Endothelial cell of umbilical vein (primary cell): ENCODE measurements at regions not wholly inside any gene's neighbourhood (a gene's known extent, or its start where the extent isn't known, plus 50 kb on each side); places are given as distances from the start of the nearest gene placed in this dataset.

Experiments used
- BruUV-seq: library from RNA; stranded (reverse); fragments of 400-500 nt; replicated peaks from 2 replicates; lab custom pipeline; 2021; lab: Mats Ljungman, UMichigan
- CTCF ChIA-PET: fragments of 300-600, 350-600 bp; sonication (Branson Sonifier 250); formaldehyde crosslinking; loops from one replicate; lab custom pipeline; 2021; ENCODE audit warnings: antibody characterized with exemption, inconsistent platforms; lab: Charles Lee
- POLR2A ChIA-PET: fragments of 300-600, 350-600 bp; sonication (Branson Sonifier 250); formaldehyde crosslinking; loops from one replicate; lab custom pipeline; 2021; ENCODE audit warnings: antibody characterized with exemption, inconsistent platforms; lab: Charles Lee
- DNase-seq: peaks from one replicate; pipeline ENCODE4 v3.0.0-alpha.2; 2011; ENCODE audit warnings: low read depth, low spot score
- FAIRE-seq: peaks from 2 replicates; lab custom pipeline; 2011; peaks lifted over from hg19 to GRCh38; lab: Jason Lieb, UNC
- H2AFZ ChIP-seq: 2 replicates; pipeline ENCODE4 v1.6.0; 2012; ENCODE audit warnings: low read depth, low read length, control low read depth, inconsistent platforms
- H3K27ac ChIP-seq: 2 replicates; pipeline ENCODE4 v1.5.1; 2011; ENCODE audit warnings: low read depth, mild to moderate bottlenecking, control low read depth, low read length, moderate library complexity; ENCODE audit not compliant: insufficient read depth
- H3K27me3 ChIP-seq, 2 experiments: 2 replicates each; pipeline versions ENCODE4 v1.6.0 to v1.6.1; 2011; ENCODE audit warnings: low read length in 2 of 2, mixed read lengths in 1 of 2; ENCODE audit not compliant: control insufficient read depth in 2 of 2, insufficient read depth in 2 of 2
- H3K36me3 ChIP-seq, 2 experiments: 2 replicates in 1 of 2; 3 replicates in 1 of 2; pipeline ENCODE4 v1.5.1; 2011; ENCODE audit warnings: low read length in 2 of 2, mild to moderate bottlenecking in 1 of 2, moderate library complexity in 1 of 2; ENCODE audit not compliant: control insufficient read depth in 2 of 2, insufficient read depth in 2 of 2; ENCODE audit errors: extremely low read depth in 1 of 2
- H3K4me1 ChIP-seq: 3 replicates; pipeline ENCODE4 v1.5.1; 2011; ENCODE audit warnings: mild to moderate bottlenecking, low read length; ENCODE audit not compliant: control insufficient read depth, insufficient read depth; ENCODE audit errors: extremely low read depth
- H3K4me2 ChIP-seq: 2 replicates; pipeline ENCODE4 v1.6.1; 2011; ENCODE audit warnings: low read length, control low read depth, mixed read lengths; ENCODE audit not compliant: insufficient read depth
- H3K4me3 ChIP-seq, 3 experiments: fragments of 200-600 bp in 1 of 3; sonication (generic), shearing (Covaris generic) in 1 of 3; replicated peaks in 1 of 3; 2 replicates each; pipeline ENCODE4 v1.5.1; 2011 to 2016; ENCODE audit warnings: control low read depth in 3 of 3, low read length in 3 of 3, mild to moderate bottlenecking in 2 of 3, inconsistent platforms in 1 of 3, low read depth in 1 of 3, moderate library complexity in 1 of 3; ENCODE audit not compliant: insufficient read depth in 1 of 3
- H3K79me2 ChIP-seq: 2 replicates; pipeline ENCODE4 v1.6.0; 2012; ENCODE audit warnings: low read length, inconsistent platforms; ENCODE audit not compliant: control insufficient read depth, insufficient read depth
- H3K9ac ChIP-seq: replicated peaks from 2 replicates; pipeline ENCODE3; 2011; ENCODE audit warnings: low read length, control low read depth; ENCODE audit not compliant: insufficient read depth; ENCODE audit errors: extremely low read depth
- H3K9me1 ChIP-seq: replicated peaks from 3 replicates; pipeline ENCODE4 v1.6.0; 2011; ENCODE audit warnings: mild to moderate bottlenecking, low read length; ENCODE audit not compliant: control insufficient read depth, insufficient read depth; ENCODE audit errors: extremely low read depth
- H3K9me3 ChIP-seq: replicated peaks from 2 replicates; pipeline ENCODE4 v1.5.1; 2012; ENCODE audit warnings: low read length, inconsistent platforms; ENCODE audit not compliant: control insufficient read depth, insufficient read depth
- H4K20me1 ChIP-seq: replicated peaks from 2 replicates; pipeline ENCODE3; 2011; ENCODE audit warnings: mild to moderate bottlenecking, low read length; ENCODE audit not compliant: control insufficient read depth, insufficient read depth; ENCODE audit errors: extremely low read depth
- EZH2 ChIP-seq: IDR thresholded peaks from 2 replicates; pipeline ENCODE4 v1.6.1; 2012; ENCODE audit warnings: borderline replicate concordance, low read depth, mild to moderate bottlenecking, moderate library complexity, low read length, inconsistent platforms; ENCODE audit not compliant: severe bottlenecking
- FOS ChIP-seq: IDR thresholded peaks from 2 replicates; pipeline ENCODE4 v1.6.1; 2011; ENCODE audit warnings: mild to moderate bottlenecking, low read length, moderate library complexity, borderline replicate concordance; ENCODE audit not compliant: insufficient read depth
- GATA2 ChIP-seq: IDR thresholded peaks from 2 replicates; pipeline ENCODE4 v1.7.0; 2011; ENCODE audit warnings: low read depth, mild to moderate bottlenecking, moderate library complexity, mixed read lengths, low read length; ENCODE audit not compliant: insufficient read length, insufficient read depth
- JUN ChIP-seq: IDR thresholded peaks from 2 replicates; pipeline ENCODE4 v1.6.1; 2011; ENCODE audit warnings: borderline replicate concordance, low read depth; ENCODE audit not compliant: insufficient read length, insufficient read depth
- MYC ChIP-seq: IDR thresholded peaks from one replicate; pipeline ENCODE4 v1.6.1; 2011; ENCODE audit warnings: mild to moderate bottlenecking, low read depth, low read length
- POLR2A ChIP-seq: IDR thresholded peaks from 2 replicates; pipeline ENCODE4 v1.6.1; 2012; ENCODE audit warnings: low read depth, mild to moderate bottlenecking, control low read depth, low read length
- POLR2AphosphoS5 ChIP-seq: IDR thresholded peaks from 2 replicates; pipeline ENCODE4 v1.6.1; 2012; ENCODE audit warnings: low read depth, mild to moderate bottlenecking, control low read depth, low read length, moderate library complexity; ENCODE audit not compliant: insufficient read depth
- dilution Hi-C: fragments of 300-500 bp; cut with MboI; formaldehyde crosslinking; loops from one replicate; pipeline ENCODE4 v1.15.0; 2019; ENCODE audit warnings: low sequenced_read_pairs; ENCODE audit not compliant: extremely low pct_ligation_motif_present
- intact Hi-C: fragments of 100-400 bp; cut with micrococcal nuclease; formaldehyde crosslinking; loops from one replicate; pipeline ENCODE4 v1.10.0; 2022
- TF ChIP-seq, protein P1 (sequence below), 2 donors: IDR thresholded peaks; 1 replicate in 1 of 2; 2 replicates in 1 of 2; pipeline ENCODE4 v1.5.1; 2011; ENCODE audit warnings: low read length in 2 of 2, mild to moderate bottlenecking in 2 of 2, moderate library complexity in 2 of 2, control low read depth in 1 of 2, inconsistent platforms in 1 of 2, low read depth in 1 of 2; ENCODE audit not compliant: insufficient read depth in 1 of 2; ENCODE audit errors: extremely low read depth in 1 of 2
- TF ChIP-seq, protein P2 (sequence below): IDR thresholded peaks from 2 replicates; pipeline ENCODE4 v1.6.1; 2011; ENCODE audit not compliant: insufficient read depth, insufficient read length

DNA sequence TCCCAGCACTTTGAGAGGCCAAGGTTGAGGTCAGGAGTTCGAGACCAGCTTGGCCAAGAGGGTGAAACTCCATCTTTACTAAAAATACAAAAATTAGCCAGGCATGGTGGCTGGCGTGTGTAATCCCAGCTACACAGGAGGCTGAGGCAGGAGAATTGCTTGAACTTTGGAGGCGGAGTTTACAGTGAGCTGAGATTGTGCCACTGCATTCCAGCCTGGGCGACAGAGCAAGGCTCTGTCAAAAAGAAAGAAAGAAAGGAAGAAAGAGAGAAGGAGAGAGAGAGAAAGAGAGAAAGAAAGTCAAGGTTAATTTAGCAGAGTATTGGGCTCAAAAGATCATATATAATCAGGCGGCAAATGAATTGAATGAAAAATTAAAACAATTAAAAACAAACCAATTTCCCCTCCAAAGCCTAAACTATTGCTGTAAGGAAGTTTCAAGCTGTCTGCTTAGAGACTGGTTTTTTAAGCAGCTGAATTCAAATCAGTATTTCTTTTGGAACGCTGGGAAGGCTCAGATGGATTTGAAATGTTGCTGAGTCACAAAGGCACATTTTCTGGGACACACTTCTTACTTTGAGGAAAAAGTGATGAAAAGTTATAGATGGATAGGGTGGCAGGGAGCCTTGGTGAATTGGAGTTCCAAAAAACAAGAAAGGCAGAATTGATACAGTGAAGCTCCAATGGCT lies 81.3 kb upstream of the BHLHE40 start:
- Histone ChIP-seq H3K9me1 (no peaks in the 10 kb centered on the region), H2AFZ (no peak overlapping the region), H3K4me1 (peaks cover 2% of the 10 kb centered on the region), H3K4me3 (no peak overlapping the region), H3K27ac (no peak overlapping the region), H3K27me3 (no peaks in the 10 kb centered on the region), H3K79me2 (no peaks in the 10 kb centered on the region), H4K20me1 (no peaks in the 10 kb centered on the region), H3K9me3 (no peaks in the 10 kb centered on the region), H3K4me2 (no peak overlapping the region), H3K9ac (no peak overlapping the region), H3K36me3 (no peaks in the 10 kb centered on the region)
- intact Hi-C loops, result no loop called here
- dilution Hi-C loops, result no loop called here
- FAIRE-seq, result no peak
- no TSS peak for BruUV-seq
- TF ChIP-seq MYC (no peak), JUN (no peak), POLR2AphosphoS5 (no peak), FOS (no peak), POLR2A (no peak), EZH2 (no peak), GATA2 (no peak)
- TF ChIP-seq, protein P1, sequence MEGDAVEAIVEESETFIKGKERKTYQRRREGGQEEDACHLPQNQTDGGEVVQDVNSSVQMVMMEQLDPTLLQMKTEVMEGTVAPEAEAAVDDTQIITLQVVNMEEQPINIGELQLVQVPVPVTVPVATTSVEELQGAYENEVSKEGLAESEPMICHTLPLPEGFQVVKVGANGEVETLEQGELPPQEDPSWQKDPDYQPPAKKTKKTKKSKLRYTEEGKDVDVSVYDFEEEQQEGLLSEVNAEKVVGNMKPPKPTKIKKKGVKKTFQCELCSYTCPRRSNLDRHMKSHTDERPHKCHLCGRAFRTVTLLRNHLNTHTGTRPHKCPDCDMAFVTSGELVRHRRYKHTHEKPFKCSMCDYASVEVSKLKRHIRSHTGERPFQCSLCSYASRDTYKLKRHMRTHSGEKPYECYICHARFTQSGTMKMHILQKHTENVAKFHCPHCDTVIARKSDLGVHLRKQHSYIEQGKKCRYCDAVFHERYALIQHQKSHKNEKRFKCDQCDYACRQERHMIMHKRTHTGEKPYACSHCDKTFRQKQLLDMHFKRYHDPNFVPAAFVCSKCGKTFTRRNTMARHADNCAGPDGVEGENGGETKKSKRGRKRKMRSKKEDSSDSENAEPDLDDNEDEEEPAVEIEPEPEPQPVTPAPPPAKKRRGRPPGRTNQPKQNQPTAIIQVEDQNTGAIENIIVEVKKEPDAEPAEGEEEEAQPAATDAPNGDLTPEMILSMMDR (IDR thresholded peaks at IDR 0.05; ENCODE audit: extremely low read depth in 1 of 2, insufficient read depth in 1 of 2, low read depth in 1 of 2, low read length in 2 of 2), result no peak
- TF ChIP-seq, protein P2, sequence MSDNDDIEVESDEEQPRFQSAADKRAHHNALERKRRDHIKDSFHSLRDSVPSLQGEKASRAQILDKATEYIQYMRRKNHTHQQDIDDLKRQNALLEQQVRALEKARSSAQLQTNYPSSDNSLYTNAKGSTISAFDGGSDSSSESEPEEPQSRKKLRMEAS, result no peak
- DNase-seq, result no peak
- CTCF ChIA-PET, result no interaction called here
- POLR2A ChIA-PET, result no interaction called here
